ENCODE measurements at regions not wholly inside any gene's neighbourhood (a gene's known extent, or its start where the extent isn't known, plus 50 kb on each side); places are given as distances from the start of the nearest gene placed in this dataset.

- 42 to 51% methylated on average over 6 of the region's 6 CpGs for WGBS, 2 donors
- Histone ChIP-seq H3K9me3 (no peaks in the 10 kb centered on the region), H3K4me1 (no peaks in the 10 kb centered on the region), H3K27ac (no peak overlapping the region), H3K27me3 (no peaks in the 10 kb centered on the region), H3K4me3 (no peak overlapping the region), H3K36me3 (no peaks in the 10 kb centered on the region)
- TF ChIP-seq EP300 (IDR thresholded peaks at IDR 0.05) (no peak), CTCF (IDR thresholded peaks at IDR 0.05) (peak in 2 of 5 experiments; percentile 18 to 32)
- no peak for DNase-seq (ENCODE audit: low spot score in 2 of 2)
Measured at GRCh38 chr14:25411781-25412757, 362.1 kb upstream of the STXBP6 start.

- DNase-seq (ENCODE audit: low spot score in 2 of 2), result no peak
- no peak overlapping the region for H3K4me3 ChIP-seq
- H3K27ac ChIP-seq, result no peak overlapping the region
- no peaks in the 10 kb centered on the region for H3K36me3 ChIP-seq
- 24 to 27% methylated on average over 5 of the region's 5 CpGs for WGBS, 2 donors
- no peaks in the 10 kb centered on the region for H3K27me3 ChIP-seq
- TF ChIP-seq POLR2A (IDR thresholded peaks at IDR 0.05) (no peak), EP300 (IDR thresholded peaks at IDR 0.05) (no peak), CTCF (IDR thresholded peaks at IDR 0.05) (no peak)
- no peaks in the 10 kb centered on the region for H3K4me1 ChIP-seq
- H3K9me3 ChIP-seq, result no peaks in the 10 kb centered on the region
Measured at GRCh38 chr14:25406818-25407217, 356.9 kb upstream of the STXBP6 start.

- WGBS, 2 donors, result 21 to 27% methylated on average over 12 of the region's 12 CpGs
- peak; percentile 34 to 83 for DNase-seq (ENCODE audit: low spot score in 2 of 2)
- Histone ChIP-seq H3K4me1 (no peaks in the 10 kb centered on the region), H3K27ac (no peak overlapping the region), H3K27me3 (peaks cover 0 to 4% of the 10 kb centered on the region in 2 donors), H3K36me3 (no peaks in the 10 kb centered on the region), H3K9me3 (no peaks in the 10 kb centered on the region), H3K4me3 (no peak overlapping the region)
- TF ChIP-seq POLR2A (IDR thresholded peaks at IDR 0.05), result no peak
- TF ChIP-seq CTCF (IDR thresholded peaks at IDR 0.05), result peak; percentile 43 to 66 (median 54)
Measured at GRCh38 chr14:25400607-25401206, 350.8 kb upstream of the STXBP6 start.

GRCh38 chr14:25396128-25396527, 346.2 kb upstream of the STXBP6 start:
- Histone ChIP-seq H3K27ac (no peak overlapping the region), H3K27me3 (peaks cover 0 to 2% of the 10 kb centered on the region in 2 donors), H3K9me3 (no peaks in the 10 kb centered on the region), H3K4me3 (no peak overlapping the region), H3K4me1 (no peaks in the 10 kb centered on the region), H3K36me3 (no peaks in the 10 kb centered on the region)
- WGBS, 2 donors, result 24 to 35% methylated on average over 1 of the region's 1 CpG
- TF ChIP-seq CTCF (IDR thresholded peaks at IDR 0.05) (no peak), EP300 (IDR thresholded peaks at IDR 0.05) (no peak), POLR2A (IDR thresholded peaks at IDR 0.05) (no peak)
- DNase-seq (ENCODE audit: low spot score in 2 of 2), result no peak

GRCh38 chr14:25394791-25395391, 344.9 kb upstream of the STXBP6 start:
- Histone ChIP-seq H3K4me3 (no peak overlapping the region), H3K27ac (no peak overlapping the region), H3K9me3 (no peaks in the 10 kb centered on the region), H3K4me1 (no peaks in the 10 kb centered on the region), H3K36me3 (no peaks in the 10 kb centered on the region), H3K27me3 (no peaks in the 10 kb centered on the region)
- no peak for DNase-seq (ENCODE audit: low spot score in 2 of 2)
- WGBS, 2 donors, result 63 to 64% methylated on average over 3 of the region's 3 CpGs
- no peak for TF ChIP-seq CTCF (IDR thresholded peaks at IDR 0.05)
- no peak for TF ChIP-seq EP300 (IDR thresholded peaks at IDR 0.05)
- TF ChIP-seq POLR2A (IDR thresholded peaks at IDR 0.05), result no peak

Measured in tibial nerve (tissue), 4 donors.